ENCODE measurements at regions not wholly inside any gene's neighbourhood (a gene's known extent, or its start where the extent isn't known, plus 50 kb on each side); places are given as distances from the start of the nearest gene placed in this dataset.
A peak's percentile ranks its signal among the peaks of the same experiment; 100 is the strongest.
"Not testable (repeated sequence)": the region's sequence is repeated elsewhere in the genome, so short reads cannot be mapped to it uniquely, and the experiment has no call there.

DNA sequence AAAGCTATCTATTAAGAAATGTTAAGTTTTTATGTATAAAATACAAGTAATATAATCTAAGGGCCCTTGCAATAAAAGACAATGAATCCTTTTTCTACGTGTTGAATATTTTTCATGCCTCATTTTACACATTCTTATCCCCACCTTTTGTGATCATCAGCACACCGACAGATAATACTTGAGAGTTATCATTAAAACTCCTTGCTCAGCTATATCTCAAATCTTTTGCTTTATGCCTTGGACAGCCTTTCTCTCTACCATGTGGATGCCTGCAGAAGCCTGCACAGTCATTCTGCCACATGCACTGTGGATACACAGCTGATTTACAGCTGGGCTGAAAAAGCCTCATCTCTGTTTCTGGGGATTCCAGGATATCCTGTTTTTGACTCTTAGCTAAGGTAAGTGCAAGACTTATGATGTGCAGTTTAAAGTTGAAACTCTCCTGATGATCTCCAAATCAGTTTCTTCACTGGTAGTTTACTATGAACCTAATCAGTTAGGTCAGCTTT is 1565.1 kb downstream of the SI start:
- DNase-seq, result no peak

DNA sequence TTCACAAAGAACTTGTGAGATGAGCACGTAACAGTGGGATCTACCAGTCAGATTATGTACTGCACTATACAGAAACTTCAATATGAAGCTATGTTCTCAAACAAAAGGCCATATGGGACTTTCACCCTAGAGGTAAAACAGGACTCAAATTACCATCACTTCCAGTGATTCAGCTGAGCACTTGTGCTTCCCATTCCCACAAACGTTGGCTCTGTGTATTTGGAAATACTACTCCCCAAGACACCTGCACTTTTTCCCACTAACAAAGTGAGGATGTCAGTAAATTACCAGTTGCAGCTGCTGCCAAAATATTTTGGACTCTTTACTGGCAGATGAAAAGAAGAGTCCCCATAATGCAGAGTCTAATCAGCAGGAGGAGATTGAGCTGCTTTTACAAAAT is 1570.1 kb downstream of the SI start:
- DNase-seq, result no peak

DNA sequence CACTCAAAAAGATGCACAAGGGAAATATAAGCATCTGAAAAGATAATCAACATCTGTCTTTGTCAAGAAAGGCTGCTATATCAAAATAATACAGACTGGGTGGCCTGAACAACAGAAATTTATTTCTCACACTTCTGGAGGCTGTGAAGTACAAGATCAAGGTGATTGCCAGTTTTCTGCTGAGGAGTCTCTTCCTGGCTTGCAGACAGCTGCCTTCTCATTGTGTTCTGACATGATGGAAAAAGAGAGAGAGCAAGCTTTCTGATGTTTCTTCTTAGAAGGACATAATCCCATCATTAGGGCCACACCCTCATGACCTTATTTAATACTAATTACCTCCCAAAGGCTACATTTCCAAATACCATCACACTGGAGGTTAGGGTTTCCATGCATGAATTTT is 1573.3 kb downstream of the SI start:
- DNase-seq, result no peak

- DNase-seq, result not testable (repeated sequence)
Measured at GRCh38 chr3:163499736-163500219, 1578.5 kb downstream of the SI start.

DNA sequence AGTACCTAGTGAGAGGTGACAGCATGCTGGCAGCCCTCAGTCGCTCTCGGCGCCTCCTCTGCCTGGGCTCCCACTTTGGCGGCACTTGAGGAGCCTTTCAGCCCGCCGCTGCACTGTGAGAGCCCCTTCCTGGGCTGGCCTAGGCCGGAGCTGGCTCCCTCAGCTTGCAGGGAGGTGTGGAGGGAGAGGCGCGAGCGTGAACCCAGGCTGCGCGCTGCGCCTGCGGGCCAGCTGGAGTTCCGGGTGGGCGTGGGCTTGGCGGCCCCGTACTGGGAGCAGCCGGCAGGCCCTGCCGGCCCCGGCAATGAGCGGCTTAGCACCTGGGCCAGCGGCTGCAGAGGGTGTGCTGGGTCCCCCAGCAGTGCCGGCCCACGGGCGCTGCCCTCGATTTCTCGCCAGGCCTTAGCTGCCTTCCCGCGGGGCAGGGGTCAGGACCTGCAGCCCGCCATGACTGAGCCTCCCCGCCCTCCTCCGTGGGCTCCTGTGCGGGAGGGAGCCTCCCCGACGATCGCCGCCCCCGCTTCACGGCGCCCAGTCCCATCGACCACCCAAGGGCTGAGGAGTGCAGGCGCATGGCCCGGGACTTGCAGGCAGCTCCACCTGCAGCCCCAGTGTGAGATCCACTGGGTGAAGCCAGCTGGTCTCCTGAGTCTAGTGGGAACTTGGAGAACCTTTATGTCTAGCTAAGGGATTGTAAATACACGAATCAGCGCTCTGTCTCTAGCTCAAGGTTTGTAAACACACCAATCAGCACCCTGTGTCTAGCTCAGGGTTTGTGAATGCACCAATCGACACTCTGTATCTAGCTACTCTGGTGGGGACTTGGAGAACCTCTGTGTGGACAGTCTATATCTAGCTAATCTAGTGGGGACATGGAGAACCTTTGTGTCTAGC is 1579.2 kb downstream of the SI start:
- DNase-seq, result not testable (repeated sequence)

DNA sequence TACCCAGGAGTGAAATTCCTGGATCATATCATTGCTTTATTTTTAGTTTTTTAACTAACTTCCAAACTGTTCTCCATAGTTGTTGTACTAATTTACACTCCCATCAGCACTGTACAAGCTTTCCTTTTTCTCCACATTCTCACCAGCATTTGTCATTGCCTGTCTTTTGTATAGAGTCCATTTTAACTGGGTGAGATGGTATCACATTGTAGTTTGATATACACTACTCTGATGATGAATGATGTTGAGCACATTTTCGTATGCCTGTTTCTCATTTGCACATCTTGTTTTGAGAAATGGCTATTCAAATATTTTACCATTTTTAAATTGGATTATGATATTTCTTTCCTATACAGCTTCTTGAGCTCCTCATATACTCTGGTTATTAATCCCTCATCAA is 1586.6 kb downstream of the SI start:
- DNase-seq, result no peak

DNA sequence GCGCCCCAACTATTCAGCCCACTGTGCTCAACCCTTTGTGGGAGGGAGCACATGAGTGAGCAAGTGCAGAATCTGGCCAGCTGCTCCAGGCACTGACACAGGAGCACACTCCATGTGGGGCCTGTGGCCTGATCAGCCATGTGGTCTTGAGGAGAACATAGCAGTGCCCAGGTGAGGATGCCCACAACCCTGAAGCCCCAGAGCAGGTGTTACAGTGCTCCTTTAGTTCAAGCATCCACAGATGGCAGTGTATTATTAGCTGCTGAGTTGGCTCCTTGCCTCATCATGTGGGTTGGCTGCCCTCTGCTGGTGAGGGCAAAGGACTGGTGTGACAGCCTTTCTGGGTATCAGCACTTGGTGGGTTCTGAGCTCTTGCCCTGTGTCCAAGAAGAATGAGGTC is 1588.2 kb downstream of the SI start:
- peak; percentile 49 for DNase-seq

GRCh38 chr3:163482695-163483094 is 1595.6 kb downstream of the SI start:
- DNase-seq, result no peak

- DNase-seq, result no peak
Measured at GRCh38 chr3:163481738-163482137, 1596.6 kb downstream of the SI start.

DNA sequence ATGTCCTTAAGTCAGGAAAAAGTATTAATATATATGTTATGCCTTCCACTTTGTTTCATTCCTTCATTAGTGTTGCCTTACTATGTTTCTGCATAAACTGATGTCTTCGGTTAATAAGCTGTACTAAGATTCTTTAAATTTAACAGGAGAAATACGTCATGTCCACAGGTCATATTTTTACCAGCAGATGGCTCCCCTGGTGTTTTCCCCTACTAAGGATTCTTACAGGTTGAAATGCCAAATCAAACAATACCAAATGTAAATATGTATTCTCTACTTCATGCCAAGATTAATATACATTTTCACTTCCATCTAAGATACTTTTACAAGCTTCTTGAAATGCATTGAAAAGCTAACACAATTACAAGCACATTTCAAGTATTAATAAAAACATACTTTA is 1602.1 kb downstream of the SI start:
- no peak for DNase-seq

DNA sequence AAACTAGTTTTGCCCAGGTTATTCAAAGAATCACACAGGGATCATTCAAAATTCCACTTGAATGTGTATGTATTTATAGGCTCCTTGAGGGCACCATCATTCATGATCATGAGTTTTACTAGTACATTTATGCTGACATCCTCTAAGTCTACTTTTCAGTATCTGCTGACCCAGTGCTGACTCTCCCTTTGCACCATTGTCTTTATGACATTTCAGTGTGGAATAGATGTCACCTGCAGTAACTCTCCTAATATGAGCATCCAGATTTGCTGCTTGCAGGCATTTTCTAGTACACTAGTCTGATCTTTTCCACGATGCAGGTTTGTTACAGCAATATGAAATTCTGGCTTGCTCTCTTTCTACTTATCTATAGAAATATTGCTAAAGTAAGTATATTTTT is 1603.5 kb downstream of the SI start:
- no peak for DNase-seq

GRCh38 chr3:163468531-163469335 is 1609.6 kb downstream of the SI start:
- no peak for DNase-seq

DNA sequence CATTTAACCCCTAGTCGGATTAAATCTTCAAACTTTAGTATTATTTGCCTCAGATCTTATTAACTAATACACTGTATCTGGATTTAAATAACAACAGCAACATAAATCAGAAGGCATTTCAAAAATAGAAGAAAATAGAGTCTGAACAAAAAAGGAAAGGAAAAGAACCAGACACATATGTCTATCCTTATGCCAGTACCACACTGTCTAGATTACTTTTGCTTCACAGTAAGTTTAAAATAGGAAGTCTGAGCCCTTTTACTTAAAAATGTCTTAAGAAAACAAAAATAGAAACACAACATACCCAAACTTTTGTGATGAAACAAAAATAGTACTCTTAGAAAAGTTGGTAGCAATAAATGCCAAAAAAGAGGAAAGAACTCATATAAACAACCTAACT is 1615.8 kb downstream of the SI start:
- DNase-seq, result no peak

DNA sequence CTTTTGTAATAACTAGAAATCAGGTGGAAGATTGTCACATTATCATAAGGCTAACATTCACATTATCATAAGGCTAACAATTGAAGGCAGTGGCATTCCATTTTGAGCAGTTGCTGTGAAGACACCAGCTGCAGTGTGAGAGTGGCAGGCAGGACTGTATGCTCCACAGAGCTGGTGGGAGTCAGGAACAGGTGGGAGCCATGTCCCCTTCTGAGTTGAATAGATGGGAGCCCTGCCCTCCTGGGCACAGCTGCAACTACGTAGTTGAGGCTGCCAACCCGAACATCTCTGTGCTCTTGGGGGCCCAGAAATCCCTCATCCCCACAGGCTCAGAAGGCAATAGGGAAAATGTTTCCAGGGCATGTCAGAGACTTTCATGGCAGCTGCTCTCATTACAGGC is 1627.6 kb downstream of the SI start:
- no peak for DNase-seq

GRCh38 chr3:163438760-163439159 is 1639.5 kb downstream of the SI start:
- no peak for DNase-seq

DNA sequence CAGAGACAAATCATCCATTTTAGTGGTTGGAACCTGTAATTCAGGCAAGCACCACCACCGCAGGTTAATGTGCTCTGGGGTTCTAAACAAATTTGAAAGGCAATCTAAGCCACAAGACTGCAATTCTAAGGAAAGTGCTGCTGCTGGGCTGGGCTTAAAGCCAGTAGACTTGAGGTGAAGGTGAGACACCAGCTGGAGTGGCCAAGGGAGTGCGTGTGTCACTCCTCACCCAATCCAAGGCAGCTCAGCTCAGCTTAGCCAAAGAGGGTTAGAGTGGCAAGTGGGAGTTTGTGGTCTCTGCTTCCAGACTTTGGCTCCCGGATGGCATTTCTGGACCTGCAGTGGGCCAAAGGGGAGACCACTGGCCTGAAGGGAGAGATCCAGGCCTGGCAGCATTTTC is 1655.6 kb downstream of the SI start:
- no peak for DNase-seq

DNA sequence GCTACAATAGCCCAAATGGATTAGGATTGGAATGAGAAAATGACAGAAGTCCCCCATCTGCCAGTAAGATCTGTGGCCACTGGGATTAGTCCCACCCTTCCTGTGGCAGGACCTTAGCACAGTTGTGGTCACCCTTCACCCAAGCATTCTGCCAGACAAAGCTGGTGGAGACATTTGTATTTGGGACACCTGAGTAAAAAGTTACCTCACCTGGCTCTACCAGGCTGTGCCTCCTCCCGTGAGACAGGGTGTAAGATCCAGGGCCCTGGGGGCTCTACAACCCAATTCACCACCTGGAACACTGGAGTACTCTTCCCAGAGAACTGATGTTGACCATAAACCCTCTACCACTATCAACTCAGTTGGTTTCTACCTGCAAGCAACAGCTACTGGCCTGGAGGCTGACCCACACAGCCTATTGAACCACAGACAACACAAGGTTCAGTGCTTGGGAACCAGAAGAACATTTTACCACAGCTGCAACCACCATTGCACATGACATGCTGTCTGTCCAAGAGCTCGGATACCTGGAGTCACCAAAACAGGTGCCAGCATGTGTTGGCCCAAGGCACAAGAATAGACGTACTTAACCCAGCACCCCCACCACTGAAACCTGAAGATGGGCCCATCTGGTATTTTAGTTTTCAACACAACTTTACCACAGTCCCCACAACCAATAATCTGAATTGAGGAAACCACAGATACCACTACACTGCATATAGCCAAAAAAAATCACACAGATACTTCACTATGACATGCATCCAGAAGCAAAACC is 1686.7 kb downstream of the SI start:
- no peak for DNase-seq

DNA sequence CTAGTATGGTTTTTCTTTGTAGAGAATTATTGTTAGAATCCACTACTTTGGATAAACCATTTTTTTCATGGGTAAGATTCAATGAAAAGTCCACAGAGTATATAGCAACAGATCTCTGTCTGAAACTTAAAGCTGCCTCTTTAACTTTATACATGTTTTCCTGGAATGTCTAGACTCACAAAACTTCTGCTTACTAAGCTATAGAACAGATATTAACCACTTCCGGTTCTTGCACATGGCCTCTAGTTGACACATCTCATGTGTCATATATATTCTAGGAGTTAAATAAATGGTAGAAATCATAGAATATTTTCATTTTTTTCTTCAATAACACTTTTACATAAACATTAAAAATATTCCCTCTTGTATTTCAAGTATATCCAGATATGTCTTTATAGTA is 1693.9 kb downstream of the SI start:
- no peak for DNase-seq

DNA sequence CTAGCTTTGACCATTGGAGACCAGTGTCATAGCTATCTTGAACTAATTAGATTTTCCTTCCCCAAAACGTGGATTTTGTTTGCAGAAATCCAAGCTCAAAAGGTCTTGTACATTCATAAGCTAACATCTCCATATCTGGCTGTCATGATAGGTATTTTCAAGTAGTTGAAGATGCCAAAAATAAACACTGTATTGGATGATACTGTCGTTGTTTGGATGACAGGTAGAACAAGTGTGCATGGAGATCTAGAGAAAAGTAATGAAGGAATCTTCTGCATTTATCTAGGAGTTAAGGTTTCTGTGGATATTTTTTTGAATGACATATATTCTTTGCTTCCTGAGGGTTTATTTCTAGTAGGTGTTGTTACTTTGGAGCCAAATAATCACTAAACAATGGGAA is 1696.1 kb downstream of the SI start:
- no peak for DNase-seq

- DNase-seq, result no peak
Measured at GRCh38 chr3:163368168-163368567, 1710.1 kb downstream of the SI start.

GRCh38 chr3:163364717-163365116 is 1713.6 kb downstream of the SI start:
- DNase-seq, result no peak

DNA sequence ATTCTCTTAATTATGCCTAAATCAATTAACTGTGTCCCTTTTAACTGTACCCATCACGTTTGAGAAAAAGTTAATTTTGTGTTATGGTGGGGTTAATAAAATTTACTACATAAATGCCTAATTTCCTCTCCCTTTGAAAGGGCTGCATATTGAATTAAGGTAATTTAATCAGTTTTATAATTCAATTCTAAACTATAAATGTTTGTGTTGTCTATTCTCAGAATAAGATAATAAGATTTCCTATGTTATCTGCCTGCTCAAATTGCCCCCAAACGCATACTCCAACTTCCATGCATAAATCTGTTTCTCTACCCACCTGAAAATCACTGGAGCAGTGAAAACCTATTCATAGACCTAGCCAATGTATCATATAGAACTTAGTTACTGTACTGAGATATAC is 1716.1 kb downstream of the SI start:
- no peak for DNase-seq

DNA sequence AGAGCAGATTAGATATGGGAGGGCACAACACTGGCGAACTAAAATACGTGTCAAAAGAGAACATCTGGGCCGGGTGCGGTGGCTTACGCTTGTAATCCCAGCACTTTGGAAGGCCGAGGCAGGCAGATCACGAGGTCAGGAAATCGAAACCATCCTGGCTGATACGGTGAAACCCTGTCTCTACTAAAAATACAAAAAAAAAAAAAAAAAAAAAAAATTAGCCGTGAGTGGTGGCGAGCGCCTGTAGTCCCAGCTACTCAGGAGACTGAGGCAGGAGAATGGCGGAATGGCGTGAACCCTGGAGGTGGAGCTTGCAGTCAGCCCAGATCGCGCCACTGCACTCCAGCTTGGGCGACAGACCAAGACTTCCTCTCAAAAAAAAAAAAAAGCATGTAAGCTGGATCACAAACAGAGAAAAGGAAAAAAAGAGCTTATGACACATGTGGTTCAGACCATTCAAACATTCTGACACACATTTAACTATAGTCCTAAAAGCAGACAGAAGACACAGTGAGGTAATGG is 1716.9 kb downstream of the SI start:
- DNase-seq, result not testable (repeated sequence)
